IMR-90 (cell line): ENCODE measurements at regions not wholly inside any gene's neighbourhood (a gene's known extent, or its start where the extent isn't known, plus 50 kb on each side); places are given as distances from the start of the nearest gene placed in this dataset.

Experiments
- ATAC-seq: fragments of 200-7000 bp; cut with Tn5 transposase; 2 replicates; pipeline ENCODE4 v1.9.1; 2020; ENCODE audit warnings: low read depth, mild to moderate bottlenecking, moderate library complexity
- BruUV-seq: library from RNA; stranded (reverse); fragments of 400-500 nt; replicated peaks from 2 replicates; lab custom pipeline; 2021; lab: Mats Ljungman, UMichigan
- CTCF ChIA-PET: fragments of 300-600 bp; formaldehyde crosslinking; extraction: SDS; loops from one replicate; lab custom pipeline; 2021; ENCODE audit warnings: antibody characterized with exemption; lab: Yijun Ruan, JAX
- POLR2A ChIA-PET: fragments of 300-600 bp; sonication (Branson Sonifier 250); formaldehyde crosslinking; loops from one replicate; lab custom pipeline; 2022; ENCODE audit warnings: antibody characterized with exemption; ENCODE audit not compliant: unreplicated experiment; lab: Charles Lee
- DNase-seq: peaks from one replicate; pipeline ENCODE4 v3.0.0; 2013
- H2AFZ ChIP-seq: replicated peaks from 2 replicates; pipeline ENCODE3; 2013; ENCODE audit warnings: low read length, mild to moderate bottlenecking; ENCODE audit not compliant: poor library complexity
- H2AK5ac ChIP-seq: 2 replicates; pipeline ENCODE4 v1.6.1; 2013; ENCODE audit warnings: low read depth, low read length, inconsistent platforms
- H2AK9ac ChIP-seq: replicated peaks from 2 replicates; pipeline ENCODE3; 2013; ENCODE audit warnings: mild to moderate bottlenecking, low read depth, low read length, moderate library complexity; ENCODE audit not compliant: poor library complexity
- H2BK120ac ChIP-seq: 2 replicates; pipeline ENCODE4 v1.6.1; 2013; ENCODE audit warnings: low read depth, low read length, inconsistent platforms
- H2BK15ac ChIP-seq: 3 replicates; pipeline ENCODE4 v1.6.1; 2013; ENCODE audit warnings: low read depth, low read length, inconsistent platforms
- H2BK20ac ChIP-seq: 2 replicates; pipeline ENCODE4 v1.6.1; 2013; ENCODE audit warnings: low read depth, mild to moderate bottlenecking, inconsistent platforms, low read length, moderate library complexity
- H2BK5ac ChIP-seq: 2 replicates; pipeline ENCODE4 v1.6.1; 2013; ENCODE audit warnings: mild to moderate bottlenecking, low read depth, low read length, inconsistent platforms; ENCODE audit not compliant: poor library complexity, severe bottlenecking
- H3K14ac ChIP-seq: replicated peaks from 2 replicates; pipeline ENCODE4 v1.6.1; 2013; ENCODE audit warnings: low read depth, low read length, inconsistent platforms
- H3K18ac ChIP-seq: 2 replicates; pipeline ENCODE4 v1.6.1; 2013; ENCODE audit warnings: low read depth, low read length, control low read depth
- H3K23ac ChIP-seq: 2 replicates; pipeline ENCODE4 v1.6.1; 2013; ENCODE audit warnings: low read depth, low read length, inconsistent platforms
- H3K27ac ChIP-seq: 2 replicates; pipeline ENCODE4 v1.5.1; 2013; ENCODE audit warnings: mild to moderate bottlenecking, control low read depth, low read length; ENCODE audit not compliant: insufficient read depth
- H3K27me3 ChIP-seq: 2 replicates; pipeline ENCODE4 v1.6.1; 2013; ENCODE audit warnings: low read length; ENCODE audit not compliant: control insufficient read depth, insufficient read depth
- H3K36me3 ChIP-seq: 2 replicates; pipeline ENCODE4 v1.6.1; 2013; ENCODE audit warnings: low read length, mixed read lengths; ENCODE audit not compliant: control insufficient read depth, insufficient read depth
- H3K4ac ChIP-seq: 2 replicates; pipeline ENCODE4 v1.6.1; 2013; ENCODE audit warnings: low read depth, low read length, inconsistent platforms
- H3K4me1 ChIP-seq: 2 replicates; pipeline ENCODE4 v1.6.1; 2013; ENCODE audit warnings: low read length, mixed read lengths; ENCODE audit not compliant: control insufficient read depth, insufficient read depth
- H3K4me2 ChIP-seq: 2 replicates; pipeline ENCODE4 v1.6.1; 2013; ENCODE audit warnings: low read depth, mild to moderate bottlenecking, control low read depth, low read length, moderate library complexity
- H3K4me3 ChIP-seq: 2 replicates; pipeline ENCODE4 v1.5.1; 2013; ENCODE audit warnings: low read depth, mild to moderate bottlenecking, control low read depth, low read length, moderate library complexity; ENCODE audit not compliant: insufficient read depth
- H3K56ac ChIP-seq: 2 replicates; pipeline ENCODE4 v1.6.1; 2013; ENCODE audit warnings: low read length, inconsistent platforms; ENCODE audit not compliant: insufficient read depth; ENCODE audit errors: extremely low read depth
- H3K79me1 ChIP-seq, 2 experiments: 2 replicates each; pipeline ENCODE4 v1.6.1; 2013; ENCODE audit warnings: low read length in 2 of 2, inconsistent platforms in 1 of 2, low read depth in 1 of 2
- H3K9ac ChIP-seq: 2 replicates; pipeline ENCODE4 v1.6.1; 2013; ENCODE audit warnings: low read depth, low read length, control low read depth
- H3K9me1 ChIP-seq: 2 replicates; pipeline ENCODE4 v1.6.1; 2013; ENCODE audit warnings: low read length, inconsistent platforms; ENCODE audit not compliant: insufficient read depth
- H3K9me3 ChIP-seq: 2 replicates; pipeline ENCODE4 v1.6.1; 2013; ENCODE audit warnings: low read length; ENCODE audit not compliant: control insufficient read depth, insufficient read depth
- H4K20me1 ChIP-seq: 2 replicates; pipeline ENCODE4 v1.6.1; 2013; ENCODE audit warnings: low read length, inconsistent platforms; ENCODE audit not compliant: insufficient read depth
- H4K5ac ChIP-seq: 2 replicates; pipeline ENCODE4 v1.6.1; 2013; ENCODE audit warnings: mild to moderate bottlenecking, low read depth, low read length, control low read depth
- H4K8ac ChIP-seq, 2 experiments: 2 replicates each; pipeline ENCODE4 v1.6.1; 2013; ENCODE audit warnings: low read depth in 2 of 2, low read length in 2 of 2, control low read depth in 1 of 2, inconsistent platforms in 1 of 2
- H4K91ac ChIP-seq: 2 replicates; pipeline ENCODE4 v1.6.1; 2013; ENCODE audit warnings: low read depth, low read length, inconsistent platforms; ENCODE audit not compliant: insufficient read depth
- BHLHE40 ChIP-seq: fragments of 150-350 bp; IDR thresholded peaks from 2 replicates; pipeline ENCODE4 v1.6.1; 2016; ENCODE audit warnings: mild to moderate bottlenecking, low read depth, low read length
- CEBPB ChIP-seq: IDR thresholded peaks from 2 replicates; pipeline ENCODE4 v1.6.1; 2012; ENCODE audit warnings: low read depth, low read length, improper control_type of control experiment
- CHD1 ChIP-seq: IDR thresholded peaks from 2 replicates; pipeline ENCODE4 v1.6.1; 2012; ENCODE audit warnings: low read depth, low read length, improper control_type of control experiment
- FOS ChIP-seq: fragments of 150-350 bp; IDR thresholded peaks from 2 replicates; pipeline ENCODE4 v1.6.1; 2016; ENCODE audit warnings: low read depth, low read length
- MAFK ChIP-seq: IDR thresholded peaks from 2 replicates; pipeline ENCODE4 v1.6.1; 2012; ENCODE audit warnings: low read depth, low read length, improper control_type of control experiment
- MAZ ChIP-seq: IDR thresholded peaks from 2 replicates; pipeline ENCODE4 v1.6.1; 2012; ENCODE audit warnings: low read depth, mild to moderate bottlenecking, low read length, improper control_type of control experiment, moderate library complexity, borderline replicate concordance
- NFE2L2 ChIP-seq: fragments of 150-350 bp; IDR thresholded peaks from 2 replicates; pipeline ENCODE4 v1.6.1; 2016; ENCODE audit warnings: low read depth, mild to moderate bottlenecking, low read length
- POLR2A ChIP-seq: IDR thresholded peaks from 2 replicates; pipeline ENCODE4 v1.6.1; 2012; ENCODE audit warnings: mild to moderate bottlenecking, low read depth, low read length
- RAD21 ChIP-seq: IDR thresholded peaks from 2 replicates; pipeline ENCODE4 v1.6.1; 2012; ENCODE audit warnings: low read length, improper control_type of control experiment
- RCOR1 ChIP-seq: IDR thresholded peaks from 2 replicates; pipeline ENCODE4 v1.6.1; 2012; ENCODE audit warnings: mild to moderate bottlenecking, low read length, improper control_type of control experiment; ENCODE audit not compliant: insufficient replicate concordance
- RFX5 ChIP-seq: IDR thresholded peaks from 2 replicates; pipeline ENCODE4 v1.8.0; 2012; ENCODE audit warnings: low read depth, mild to moderate bottlenecking, low read length, moderate library complexity
- SMC3 ChIP-seq: fragments of 150-350 bp; IDR thresholded peaks from 2 replicates; pipeline ENCODE4 v1.6.1; 2016; ENCODE audit warnings: low read depth, mild to moderate bottlenecking, antibody characterized with exemption, low read length, moderate library complexity
- WGBS, 2 experiments: methylation state at CpG; one replicate each; pipeline versions ENCODE4 v1.1.5 to v1.1.7; 2013; ENCODE audit warnings: missing lambda C conversion rate in 2 of 2; ENCODE audit not compliant: insufficient read length in 1 of 2; ENCODE audit errors: extremely low coverage in 2 of 2; 5-methylcytosine and 5-hydroxymethylcytosine counted together
- dilution Hi-C: fragments of 300-500 bp; cut with HindIII; formaldehyde crosslinking; loops from one replicate; pipeline ENCODE4 v1.14.3; 2018; ENCODE audit warnings: low sequenced_read_pairs; ENCODE audit not compliant: unreplicated experiment
- in situ Hi-C: fragments of 300-500 bp; cut with MboI; formaldehyde crosslinking; loops from 3 replicates; pipeline ENCODE4 v1.14.3; 2019; ENCODE audit warnings: low sequenced_read_pairs, inconsistent platforms, mixed read lengths
- intact Hi-C: fragments of 100-400 bp; cut with micrococcal nuclease; formaldehyde crosslinking; loops from 2 replicates; pipeline ENCODE4 v1.10.0; 2022
- TF ChIP-seq, protein P1 (sequence below): fragments of 150-350 bp; IDR thresholded peaks from 2 replicates; pipeline ENCODE4 v1.6.1; 2016; ENCODE audit warnings: low read depth, mild to moderate bottlenecking, low read length, moderate library complexity, borderline replicate concordance
- TF ChIP-seq, protein P2 (sequence below): fragments of 150-350 bp; IDR thresholded peaks from 2 replicates; pipeline ENCODE4 v1.6.1; 2017; ENCODE audit warnings: mild to moderate bottlenecking, antibody characterized with exemption, low read length, low read depth

GRCh38 chr3:95356764-95357501, 1294.1 kb downstream of the NSUN3 start:
- no peak overlapping the region for H2BK5ac ChIP-seq
- dilution Hi-C loops, result no loop called here
- no peak overlapping the region for H3K4ac ChIP-seq
- H2AK5ac ChIP-seq, result no peak overlapping the region
- no peak overlapping the region for H3K4me2 ChIP-seq
- H2AFZ ChIP-seq, result no peak overlapping the region
- WGBS, 2 experiments, result no CpG with 5 or more reads among the region's 11 CpGs
- no peak overlapping the region for H3K18ac ChIP-seq
- H3K4me3 ChIP-seq, result no peak overlapping the region
- no peak overlapping the region for H2AK9ac ChIP-seq
- BruUV-seq, result no TSS peak
- H3K23ac ChIP-seq, result no peak overlapping the region
- no peaks in the 10 kb centered on the region for H3K36me3 ChIP-seq
- no peak for DNase-seq
- no peak overlapping the region for H4K5ac ChIP-seq
- intact Hi-C loops, result no loop called here
- no peaks in the 10 kb centered on the region for H3K27me3 ChIP-seq
- TF ChIP-seq RCOR1, result no peak
- TF ChIP-seq MAFK, result no peak
- TF ChIP-seq FOS, result no peak
- no peak for TF ChIP-seq MAZ
- no peak for TF ChIP-seq POLR2A
- no peak for TF ChIP-seq CEBPB
- no peak for TF ChIP-seq RFX5
- TF ChIP-seq, protein P1, sequence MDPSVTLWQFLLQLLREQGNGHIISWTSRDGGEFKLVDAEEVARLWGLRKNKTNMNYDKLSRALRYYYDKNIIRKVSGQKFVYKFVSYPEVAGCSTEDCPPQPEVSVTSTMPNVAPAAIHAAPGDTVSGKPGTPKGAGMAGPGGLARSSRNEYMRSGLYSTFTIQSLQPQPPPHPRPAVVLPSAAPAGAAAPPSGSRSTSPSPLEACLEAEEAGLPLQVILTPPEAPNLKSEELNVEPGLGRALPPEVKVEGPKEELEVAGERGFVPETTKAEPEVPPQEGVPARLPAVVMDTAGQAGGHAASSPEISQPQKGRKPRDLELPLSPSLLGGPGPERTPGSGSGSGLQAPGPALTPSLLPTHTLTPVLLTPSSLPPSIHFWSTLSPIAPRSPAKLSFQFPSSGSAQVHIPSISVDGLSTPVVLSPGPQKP, result no peak
- no peak for TF ChIP-seq RAD21
- TF ChIP-seq SMC3, result no peak
- no peak for TF ChIP-seq NFE2L2
- TF ChIP-seq BHLHE40, result no peak
- TF ChIP-seq, protein P2, sequence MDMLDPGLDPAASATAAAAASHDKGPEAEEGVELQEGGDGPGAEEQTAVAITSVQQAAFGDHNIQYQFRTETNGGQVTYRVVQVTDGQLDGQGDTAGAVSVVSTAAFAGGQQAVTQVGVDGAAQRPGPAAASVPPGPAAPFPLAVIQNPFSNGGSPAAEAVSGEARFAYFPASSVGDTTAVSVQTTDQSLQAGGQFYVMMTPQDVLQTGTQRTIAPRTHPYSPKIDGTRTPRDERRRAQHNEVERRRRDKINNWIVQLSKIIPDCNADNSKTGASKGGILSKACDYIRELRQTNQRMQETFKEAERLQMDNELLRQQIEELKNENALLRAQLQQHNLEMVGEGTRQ, result no peak
- no peak for TF ChIP-seq CHD1
- no peak overlapping the region for H3K27ac ChIP-seq
- H3K9me1 ChIP-seq, result no peaks in the 10 kb centered on the region
- no peak overlapping the region for H2BK15ac ChIP-seq
- in situ Hi-C loops, result no loop called here
- H4K8ac ChIP-seq, result no peak overlapping the region
- no peaks in the 10 kb centered on the region for H3K79me1 ChIP-seq
- H4K20me1 ChIP-seq, result no peaks in the 10 kb centered on the region
- peaks cover 4% of the 10 kb centered on the region; the same call in 1 of the 2 replicates for H3K9me3 ChIP-seq
- POLR2A ChIA-PET, result no interaction called here
- ATAC-seq, result no peak
- no peak overlapping the region for H2BK120ac ChIP-seq
- no peak overlapping the region for H3K9ac ChIP-seq
- no peak overlapping the region for H3K14ac ChIP-seq
- CTCF ChIA-PET, result no interaction called here
- no peak overlapping the region for H3K56ac ChIP-seq
- no peaks in the 10 kb centered on the region for H3K4me1 ChIP-seq
- no peak overlapping the region for H2BK20ac ChIP-seq
- no peak overlapping the region for H4K91ac ChIP-seq
